ENCODE measurements at regions not wholly inside any gene's neighbourhood (a gene's known extent, or its start where the extent isn't known, plus 50 kb on each side); places are given as distances from the start of the nearest gene placed in this dataset.

- no peak for TF ChIP-seq CTCF (conservative IDR thresholded peaks at IDR 0.05)
- peaks cover 22% of the 10 kb centered on the region for H3K27me3 Mint-ChIP-seq
- no peak overlapping the region for H3K4me3 Mint-ChIP-seq
- no peak for DNase-seq (ENCODE audit: extremely low spot score, unreplicated experiment)
- H3K36me3 Mint-ChIP-seq = no peaks in the 10 kb centered on the region
- H3K27ac Mint-ChIP-seq = peak overlapping the region; percentile 10
- H3K4me1 Mint-ChIP-seq (ENCODE audit: unreplicated experiment) = no peaks in the 10 kb centered on the region
- H3K9me3 Mint-ChIP-seq = no peaks in the 10 kb centered on the region
Measured at GRCh38 chr12:5343711-5344110, 88.2 kb upstream of the NTF3 start.

- H3K9me3 Mint-ChIP-seq = no peaks in the 10 kb centered on the region
- no peak overlapping the region for H3K4me3 Mint-ChIP-seq
- no peaks in the 10 kb centered on the region for H3K36me3 Mint-ChIP-seq
- no peaks in the 10 kb centered on the region for H3K4me1 Mint-ChIP-seq (ENCODE audit: unreplicated experiment)
- TF ChIP-seq CTCF (conservative IDR thresholded peaks at IDR 0.05) = no peak
- H3K27ac Mint-ChIP-seq = peak overlapping the region; percentile 10
- no peak for DNase-seq (ENCODE audit: extremely low spot score, unreplicated experiment)
- peaks cover 22% of the 10 kb centered on the region for H3K27me3 Mint-ChIP-seq
Measured at GRCh38 chr12:5344131-5344530, 87.8 kb upstream of the NTF3 start.

- Mint-ChIP-seq H3K4me1 (ENCODE audit: unreplicated experiment) (no peaks in the 10 kb centered on the region), H3K9me3 (no peaks in the 10 kb centered on the region), H3K4me3 (no peak overlapping the region), H3K36me3 (no peaks in the 10 kb centered on the region), H3K27me3 (peaks cover 22% of the 10 kb centered on the region), H3K27ac (no peak overlapping the region)
- no peak for DNase-seq (ENCODE audit: extremely low spot score, unreplicated experiment)
- TF ChIP-seq CTCF (conservative IDR thresholded peaks at IDR 0.05) = no peak
Measured at GRCh38 chr12:5345534-5345933, 86.4 kb upstream of the NTF3 start.

- H3K27me3 Mint-ChIP-seq = peaks cover 22% of the 10 kb centered on the region
- peaks cover 5% of the 10 kb centered on the region for H3K36me3 Mint-ChIP-seq
- DNase-seq (ENCODE audit: extremely low spot score, unreplicated experiment) = no peak
- H3K4me3 Mint-ChIP-seq = no peak overlapping the region
- no peak for TF ChIP-seq CTCF (conservative IDR thresholded peaks at IDR 0.05)
- no peaks in the 10 kb centered on the region for H3K9me3 Mint-ChIP-seq
- H3K27ac Mint-ChIP-seq = no peak overlapping the region
- no peaks in the 10 kb centered on the region for H3K4me1 Mint-ChIP-seq (ENCODE audit: unreplicated experiment)
Measured at GRCh38 chr12:5348057-5348456, 83.9 kb upstream of the NTF3 start.

GRCh38 chr12:5348491-5348890 is 83.4 kb upstream of the NTF3 start:
- Mint-ChIP-seq H3K27ac (no peak overlapping the region), H3K9me3 (no peaks in the 10 kb centered on the region), H3K27me3 (peaks cover 22% of the 10 kb centered on the region), H3K36me3 (peaks cover 5% of the 10 kb centered on the region), H3K4me1 (ENCODE audit: unreplicated experiment) (no peaks in the 10 kb centered on the region), H3K4me3 (no peak overlapping the region)
- TF ChIP-seq CTCF (conservative IDR thresholded peaks at IDR 0.05) = no peak
- DNase-seq (ENCODE audit: extremely low spot score, unreplicated experiment) = no peak
